ENCODE measurements at regions not wholly inside any gene's neighbourhood (a gene's known extent, or its start where the extent isn't known, plus 50 kb on each side); places are given as distances from the start of the nearest gene placed in this dataset.

DNA sequence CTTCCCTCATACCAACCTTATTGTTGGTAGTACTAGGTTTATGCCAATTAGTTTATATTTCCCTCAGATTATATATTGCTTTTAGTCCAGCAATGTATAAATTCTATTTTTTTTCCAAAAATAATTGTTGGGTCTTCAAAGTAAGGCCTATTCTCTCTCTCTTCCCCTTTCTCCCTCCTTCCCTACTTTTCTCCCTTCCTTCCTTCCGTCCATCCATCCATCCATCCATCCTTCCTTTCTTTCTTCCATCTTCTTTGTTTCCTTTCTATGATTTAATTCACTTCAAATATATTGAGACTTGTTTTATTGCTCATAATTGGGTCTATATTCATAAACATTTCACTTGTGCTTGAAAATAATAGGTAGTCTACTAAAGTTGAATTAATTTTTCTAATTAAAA, 1259.2 kb downstream of the FSCB start:
- TF ChIP-seq, protein P1, sequence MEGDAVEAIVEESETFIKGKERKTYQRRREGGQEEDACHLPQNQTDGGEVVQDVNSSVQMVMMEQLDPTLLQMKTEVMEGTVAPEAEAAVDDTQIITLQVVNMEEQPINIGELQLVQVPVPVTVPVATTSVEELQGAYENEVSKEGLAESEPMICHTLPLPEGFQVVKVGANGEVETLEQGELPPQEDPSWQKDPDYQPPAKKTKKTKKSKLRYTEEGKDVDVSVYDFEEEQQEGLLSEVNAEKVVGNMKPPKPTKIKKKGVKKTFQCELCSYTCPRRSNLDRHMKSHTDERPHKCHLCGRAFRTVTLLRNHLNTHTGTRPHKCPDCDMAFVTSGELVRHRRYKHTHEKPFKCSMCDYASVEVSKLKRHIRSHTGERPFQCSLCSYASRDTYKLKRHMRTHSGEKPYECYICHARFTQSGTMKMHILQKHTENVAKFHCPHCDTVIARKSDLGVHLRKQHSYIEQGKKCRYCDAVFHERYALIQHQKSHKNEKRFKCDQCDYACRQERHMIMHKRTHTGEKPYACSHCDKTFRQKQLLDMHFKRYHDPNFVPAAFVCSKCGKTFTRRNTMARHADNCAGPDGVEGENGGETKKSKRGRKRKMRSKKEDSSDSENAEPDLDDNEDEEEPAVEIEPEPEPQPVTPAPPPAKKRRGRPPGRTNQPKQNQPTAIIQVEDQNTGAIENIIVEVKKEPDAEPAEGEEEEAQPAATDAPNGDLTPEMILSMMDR (IDR thresholded peaks at IDR 0.05; ENCODE audit: insufficient read depth, low read length, missing control alignments) = no peak
- POLR2A ChIA-PET = no interaction called here
- CTCF ChIA-PET = no interaction called here
- DNase-seq (ENCODE audit: low read depth, low spot score) = no peak
- no peak overlapping the region for H3K4me3 ChIP-seq (ENCODE audit: low read depth, low read length)

DNA sequence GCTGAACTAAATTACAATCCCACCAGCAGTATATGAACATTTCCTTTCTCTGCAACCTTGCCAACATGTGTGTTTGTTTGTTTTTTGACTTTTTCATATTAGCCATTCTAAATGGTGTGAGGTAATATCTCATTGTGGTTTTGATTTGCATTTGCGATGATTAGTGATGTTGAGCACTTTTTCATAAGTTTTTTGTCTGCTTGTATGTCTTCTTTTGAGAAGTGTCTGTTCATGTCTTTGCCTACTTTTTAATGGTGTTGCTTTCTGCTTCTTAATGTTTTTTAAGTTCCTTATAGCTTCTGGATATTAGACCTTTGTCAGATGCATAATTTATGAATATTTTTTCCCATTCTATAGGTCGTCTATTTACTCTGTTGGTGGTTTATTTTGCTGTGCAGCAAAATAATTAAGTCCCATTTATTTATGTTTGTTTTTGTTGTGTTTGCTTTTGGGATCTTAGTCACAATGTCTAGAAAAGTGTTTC, 1262.9 kb downstream of the FSCB start:
- ChIA-PET CTCF (no interaction called here), POLR2A (no interaction called here)
- DNase-seq (ENCODE audit: low read depth, low spot score) = no peak
- H3K4me3 ChIP-seq (ENCODE audit: low read depth, low read length) = no peak overlapping the region
- TF ChIP-seq, protein P1 (IDR thresholded peaks at IDR 0.05; ENCODE audit: insufficient read depth, low read length, missing control alignments) = no peak

DNA sequence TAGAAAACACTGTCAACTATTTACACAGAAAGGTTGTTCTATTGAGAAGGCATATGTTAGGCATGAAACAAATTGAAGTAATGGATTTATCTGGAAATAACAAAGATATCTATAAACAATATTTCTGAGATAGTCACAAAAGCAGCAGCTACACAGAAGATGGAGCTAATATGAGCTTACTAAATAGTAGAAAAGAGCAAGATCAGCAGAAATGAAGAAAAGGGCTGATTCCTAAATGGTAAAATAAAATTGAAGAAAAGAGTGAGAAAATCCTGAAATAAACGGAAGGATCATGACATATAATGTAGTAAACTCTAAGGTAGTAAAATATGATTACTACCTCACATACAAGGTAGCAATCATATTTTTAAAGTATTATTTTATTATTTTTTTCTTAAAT, 1263.9 kb downstream of the FSCB start:
- TF ChIP-seq, protein P1 (IDR thresholded peaks at IDR 0.05; ENCODE audit: insufficient read depth, low read length, missing control alignments) = no peak
- no peak overlapping the region for H3K4me3 ChIP-seq (ENCODE audit: low read depth, low read length)
- ChIA-PET POLR2A (no interaction called here), CTCF (no interaction called here)
- no peak for DNase-seq (ENCODE audit: low read depth, low spot score)

DNA sequence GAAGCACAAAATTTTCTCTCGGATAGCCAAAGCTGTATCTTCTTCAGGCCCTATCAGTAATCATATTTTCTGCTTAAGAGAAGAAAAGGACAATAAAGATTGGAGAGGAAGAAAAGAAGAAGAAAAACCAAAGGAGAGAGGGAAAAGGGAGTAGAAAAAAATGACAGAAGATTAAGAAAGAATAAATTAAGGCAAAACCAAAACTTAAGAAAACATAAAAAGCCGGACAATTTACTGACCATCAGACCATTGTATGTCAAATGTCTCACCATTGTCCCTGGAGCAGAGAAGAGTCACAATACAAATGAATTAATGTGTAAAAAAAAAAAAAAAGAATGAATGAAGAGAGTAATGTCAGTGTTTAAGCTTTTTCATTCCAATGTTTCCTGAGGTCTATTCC, 1274.8 kb downstream of the FSCB start:
- ChIA-PET CTCF (no interaction called here), POLR2A (no interaction called here)
- no peak overlapping the region for H3K4me3 ChIP-seq (ENCODE audit: low read depth, low read length)
- TF ChIP-seq, protein P1 (IDR thresholded peaks at IDR 0.05; ENCODE audit: insufficient read depth, low read length, missing control alignments) = no peak
- DNase-seq (ENCODE audit: low read depth, low spot score) = no peak

DNA sequence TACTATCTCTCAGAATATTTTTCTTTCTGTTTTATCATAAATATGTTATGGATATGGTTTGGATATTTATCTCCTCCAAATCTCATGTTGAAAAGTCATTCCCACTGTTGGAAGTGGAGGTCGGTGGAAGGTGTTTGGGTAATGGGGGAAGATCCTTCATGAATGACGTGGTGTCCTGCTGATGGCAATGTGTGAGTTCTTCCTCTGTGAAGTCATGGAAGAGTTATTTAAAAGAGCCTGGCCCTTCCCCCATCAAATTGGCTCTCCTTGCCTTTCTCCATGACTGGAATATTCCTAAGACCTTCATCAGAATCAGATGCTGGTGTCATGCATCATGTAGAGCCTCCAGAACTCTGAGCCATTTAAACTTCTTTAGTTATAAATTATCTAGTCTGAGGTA, 1291.6 kb downstream of the FSCB start:
- H3K4me3 ChIP-seq (ENCODE audit: low read depth, low read length) = no peak overlapping the region
- no peak for DNase-seq (ENCODE audit: low read depth, low spot score)
- ChIA-PET CTCF (no interaction called here), POLR2A (no interaction called here)
- TF ChIP-seq, protein P1 (IDR thresholded peaks at IDR 0.05; ENCODE audit: insufficient read depth, low read length, missing control alignments) = no peak

DNA sequence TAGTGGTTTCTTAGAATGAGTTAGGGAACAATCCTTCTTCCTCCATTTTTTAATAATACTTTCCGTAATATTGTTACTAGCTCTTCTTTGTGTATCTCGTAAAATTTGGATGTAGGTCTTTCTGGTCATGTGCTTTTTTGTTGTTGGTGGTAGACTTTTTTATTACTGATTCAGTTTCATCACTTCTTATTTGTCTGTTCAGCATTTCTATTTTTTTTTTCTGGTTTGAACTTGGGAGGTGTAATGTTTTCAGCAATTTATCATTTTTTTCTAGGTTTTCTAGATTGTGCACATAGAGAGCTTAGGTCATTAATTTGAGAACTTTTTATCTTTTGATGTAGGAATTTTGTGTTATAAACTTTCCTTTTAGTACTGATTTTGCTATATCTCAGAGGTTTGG, 1299.9 kb downstream of the FSCB start:
- DNase-seq (ENCODE audit: low read depth, low spot score) = no peak
- CTCF ChIA-PET = no interaction called here
- H3K4me3 ChIP-seq (ENCODE audit: low read depth, low read length) = no peak overlapping the region
- POLR2A ChIA-PET = no interaction called here
- TF ChIP-seq, protein P1 (IDR thresholded peaks at IDR 0.05; ENCODE audit: insufficient read depth, low read length, missing control alignments) = no peak
